C4-2B (cell line): ENCODE measurements at regions not wholly inside any gene's neighbourhood (a gene's known extent, or its start where the extent isn't known, plus 50 kb on each side); places are given as distances from the start of the nearest gene placed in this dataset.

Source experiments
- ZFX ChIP-seq: fragments of 450-650 bp; IDR thresholded peaks from 2 replicates; pipeline ENCODE4 v1.6.1; 2017
- TF ChIP-seq, protein P1 (sequence below): fragments of 450-650 bp; conservative IDR thresholded peaks from 2 replicates; pipeline ENCODE4 v1.5.1; 2017; ENCODE audit warnings: mild to moderate bottlenecking

GRCh38 chr2:184072470-184072869, 525.9 kb upstream of the ZNF804A start:
- TF ChIP-seq, protein P1, sequence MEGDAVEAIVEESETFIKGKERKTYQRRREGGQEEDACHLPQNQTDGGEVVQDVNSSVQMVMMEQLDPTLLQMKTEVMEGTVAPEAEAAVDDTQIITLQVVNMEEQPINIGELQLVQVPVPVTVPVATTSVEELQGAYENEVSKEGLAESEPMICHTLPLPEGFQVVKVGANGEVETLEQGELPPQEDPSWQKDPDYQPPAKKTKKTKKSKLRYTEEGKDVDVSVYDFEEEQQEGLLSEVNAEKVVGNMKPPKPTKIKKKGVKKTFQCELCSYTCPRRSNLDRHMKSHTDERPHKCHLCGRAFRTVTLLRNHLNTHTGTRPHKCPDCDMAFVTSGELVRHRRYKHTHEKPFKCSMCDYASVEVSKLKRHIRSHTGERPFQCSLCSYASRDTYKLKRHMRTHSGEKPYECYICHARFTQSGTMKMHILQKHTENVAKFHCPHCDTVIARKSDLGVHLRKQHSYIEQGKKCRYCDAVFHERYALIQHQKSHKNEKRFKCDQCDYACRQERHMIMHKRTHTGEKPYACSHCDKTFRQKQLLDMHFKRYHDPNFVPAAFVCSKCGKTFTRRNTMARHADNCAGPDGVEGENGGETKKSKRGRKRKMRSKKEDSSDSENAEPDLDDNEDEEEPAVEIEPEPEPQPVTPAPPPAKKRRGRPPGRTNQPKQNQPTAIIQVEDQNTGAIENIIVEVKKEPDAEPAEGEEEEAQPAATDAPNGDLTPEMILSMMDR = no peak
- TF ChIP-seq ZFX = no peak
